HG03097 (cell line): ENCODE measurements at regions not wholly inside any gene's neighbourhood (a gene's known extent, or its start where the extent isn't known, plus 50 kb on each side); places are given as distances from the start of the nearest gene placed in this dataset.
"Not testable (repeated sequence)": the region's sequence is repeated elsewhere in the genome, so short reads cannot be mapped to it uniquely, and the experiment has no call there.

Experiments
- ATAC-seq: cut with Tn5 transposase; IDR thresholded peaks from one replicate; pipeline ENCODE4 v1.9.1; 2021; ENCODE audit not compliant: unreplicated experiment, low FRiP score

DNA sequence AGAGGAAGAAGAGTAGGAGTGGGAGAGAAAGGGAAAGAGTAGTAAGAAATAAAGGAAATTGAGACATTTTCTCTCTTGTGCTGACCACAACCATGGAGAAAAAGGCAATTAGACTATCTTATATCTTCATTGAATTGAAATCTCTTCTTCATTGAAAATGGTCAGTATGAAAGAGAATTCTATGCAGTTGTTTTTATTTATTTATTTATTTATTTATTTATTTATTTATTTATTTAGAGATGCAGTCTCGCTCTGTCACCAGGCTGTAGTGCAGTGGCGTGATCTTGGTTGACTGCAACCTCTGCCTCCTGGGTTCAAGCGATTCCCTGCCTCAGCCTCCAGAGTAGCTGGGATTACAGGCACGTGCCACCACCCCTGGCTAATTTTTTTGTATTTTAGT is 447.1 kb downstream of the PTPRC start:
- ATAC-seq, result no peak

DNA sequence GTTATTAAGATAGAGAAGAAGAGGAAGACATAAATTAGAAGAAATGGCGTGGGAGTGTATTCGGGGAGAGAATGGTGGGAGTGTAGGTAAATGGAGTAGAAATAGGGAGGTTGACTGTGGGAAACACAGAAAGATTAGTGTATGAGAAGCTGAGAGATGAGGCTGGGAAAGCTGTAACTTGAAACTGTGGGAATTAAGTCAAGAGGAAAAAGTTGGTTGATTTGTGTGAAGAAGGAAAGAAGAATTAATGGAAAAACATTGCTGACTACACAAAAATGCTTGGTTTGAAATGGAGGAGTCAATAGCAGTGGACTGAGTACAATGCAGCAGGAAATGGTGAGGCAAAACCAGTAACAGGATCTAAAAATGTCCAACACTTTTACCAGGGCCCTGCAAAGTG is 448.3 kb downstream of the PTPRC start:
- ATAC-seq, result no peak

DNA sequence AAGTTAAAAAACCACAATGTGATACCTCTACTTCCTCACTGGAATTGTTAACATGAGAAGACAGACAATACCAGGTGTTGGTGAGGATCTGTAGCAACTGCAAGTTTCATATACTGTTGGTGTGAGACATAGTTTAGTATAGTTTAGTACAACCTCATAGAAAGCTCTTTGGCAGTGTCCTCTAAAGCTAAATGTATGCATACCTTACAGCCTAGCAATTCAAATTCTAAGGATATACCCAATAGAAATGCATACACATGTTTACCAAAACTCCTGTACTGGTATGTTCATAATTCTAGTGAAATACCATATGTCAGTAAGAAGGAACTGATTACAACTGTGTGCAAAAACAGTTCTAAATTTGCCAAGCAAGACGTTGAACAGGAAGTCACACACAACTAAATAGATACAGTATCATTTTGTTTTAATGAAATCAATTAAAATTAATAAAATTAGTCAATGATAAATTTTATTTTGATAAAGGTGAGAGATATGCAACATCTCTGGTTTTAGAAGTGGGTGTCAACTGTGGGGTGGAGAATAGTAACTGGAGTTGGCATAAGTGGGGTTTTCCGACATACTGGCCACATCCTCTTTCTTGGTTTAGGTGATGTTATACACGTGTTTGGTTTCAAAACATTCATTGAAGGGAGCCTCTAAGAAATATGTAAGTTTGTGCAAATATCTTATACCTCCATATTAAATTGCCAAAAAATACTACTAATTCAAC is 450.7 kb downstream of the PTPRC start:
- ATAC-seq, result peak; percentile 91

DNA sequence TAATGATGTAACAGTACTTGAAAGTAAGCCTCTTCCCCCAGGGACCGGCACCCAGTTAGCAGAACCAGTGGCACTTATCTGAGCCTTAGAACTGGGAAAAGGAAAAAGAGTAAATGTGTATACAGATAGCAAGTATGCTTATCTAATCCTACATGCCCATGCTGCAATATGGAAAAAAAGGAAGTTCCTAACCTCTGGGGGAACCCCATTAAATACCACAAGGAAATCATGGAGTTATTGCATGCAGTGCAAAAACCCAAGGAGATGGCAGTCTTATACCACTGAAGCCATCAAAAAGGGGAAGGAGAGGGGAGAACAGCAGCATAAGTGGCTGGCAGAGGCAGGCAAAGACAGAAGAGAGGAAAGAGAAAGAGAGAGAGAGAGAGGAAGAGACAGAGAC is 456.8 kb downstream of the PTPRC start:
- ATAC-seq, result not testable (repeated sequence)

- no peak for ATAC-seq
Observed at GRCh38 chr1:199096591-199096990, 457.8 kb downstream of the PTPRC start.

DNA sequence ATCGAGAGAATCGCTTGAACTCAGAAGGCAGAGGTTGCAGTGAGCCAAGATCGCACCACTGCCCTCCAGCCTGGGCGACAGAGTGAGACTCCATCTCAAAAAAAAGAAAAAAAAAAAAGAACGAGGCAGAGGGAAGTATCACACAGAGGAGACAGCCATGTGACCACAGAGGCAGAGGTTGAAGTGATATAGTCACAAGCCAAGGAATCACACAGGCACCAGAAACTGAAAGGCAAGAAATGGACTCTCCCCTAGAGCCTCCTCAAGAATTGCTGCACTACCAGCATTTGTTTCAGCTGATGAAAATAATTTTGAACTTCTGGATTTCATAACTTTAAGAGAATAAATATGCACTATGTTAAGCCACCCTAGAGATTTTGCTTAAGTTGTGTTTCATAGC is 459.6 kb downstream of the PTPRC start:
- ATAC-seq, result peak; percentile 66

GRCh38 chr1:199101139-199101538 is 462.3 kb downstream of the PTPRC start:
- ATAC-seq, result no peak

DNA sequence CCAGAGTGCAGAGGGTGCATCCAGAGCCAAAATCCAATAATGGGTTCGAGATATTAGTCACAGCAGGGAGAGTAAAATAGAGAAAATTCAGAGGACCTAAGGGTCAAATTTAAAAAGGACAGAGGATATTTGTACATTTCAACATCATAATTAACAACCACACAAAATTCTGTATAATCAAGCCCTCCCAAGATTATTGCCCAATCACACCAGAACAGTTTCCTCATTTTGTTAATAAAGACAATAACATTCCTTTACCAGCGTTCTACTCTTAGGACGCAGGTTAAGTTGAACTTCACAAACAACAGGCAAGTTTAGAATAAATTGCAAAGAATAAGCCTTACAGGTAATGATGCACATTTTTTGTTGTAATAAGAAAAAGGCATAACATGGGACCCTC is 462.8 kb downstream of the PTPRC start:
- ATAC-seq, result no peak

GRCh38 chr1:199102239-199102638 is 463.4 kb downstream of the PTPRC start:
- ATAC-seq, result peak; percentile 51

- ATAC-seq, result no peak
Observed at GRCh38 chr1:199109160-199109559, 470.3 kb downstream of the PTPRC start.

- no peak for ATAC-seq
Observed at GRCh38 chr1:199112365-199112764, 473.5 kb downstream of the PTPRC start.

DNA sequence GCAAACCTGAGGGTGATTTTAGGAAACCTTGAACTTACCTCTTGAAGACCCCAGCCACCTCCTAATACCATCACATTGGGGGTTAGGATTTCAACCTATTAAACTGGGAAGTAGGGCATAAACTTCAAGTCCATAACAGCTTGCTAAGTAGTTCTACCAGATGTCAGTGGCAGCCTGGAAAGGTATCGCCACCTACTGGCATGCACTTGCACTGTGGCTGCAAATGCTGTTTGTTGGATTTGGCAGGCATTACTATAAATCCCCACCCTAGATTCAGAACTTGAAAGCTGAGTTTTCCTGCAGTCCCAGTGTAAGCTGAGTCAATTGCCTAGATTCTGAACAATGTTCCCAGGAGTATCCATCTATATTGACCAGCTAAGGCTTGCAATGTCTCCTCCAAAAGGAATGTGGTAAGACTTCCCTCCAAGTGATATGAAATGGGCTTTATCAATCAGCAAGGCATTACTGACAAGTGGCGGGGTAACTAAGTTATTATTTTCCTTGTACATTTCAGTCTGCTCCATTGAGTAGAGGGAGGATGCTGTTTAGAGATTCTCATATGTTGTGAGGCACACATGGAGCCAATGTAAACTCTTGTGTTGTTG is 474.5 kb downstream of the PTPRC start:
- ATAC-seq, result no peak

- ATAC-seq, result no peak
Observed at GRCh38 chr1:199116488-199116887, 477.6 kb downstream of the PTPRC start.

- ATAC-seq, result no peak
Observed at GRCh38 chr1:199121047-199121446, 482.2 kb downstream of the PTPRC start.

GRCh38 chr1:199122085-199122484 is 483.2 kb downstream of the PTPRC start:
- ATAC-seq, result no peak

DNA sequence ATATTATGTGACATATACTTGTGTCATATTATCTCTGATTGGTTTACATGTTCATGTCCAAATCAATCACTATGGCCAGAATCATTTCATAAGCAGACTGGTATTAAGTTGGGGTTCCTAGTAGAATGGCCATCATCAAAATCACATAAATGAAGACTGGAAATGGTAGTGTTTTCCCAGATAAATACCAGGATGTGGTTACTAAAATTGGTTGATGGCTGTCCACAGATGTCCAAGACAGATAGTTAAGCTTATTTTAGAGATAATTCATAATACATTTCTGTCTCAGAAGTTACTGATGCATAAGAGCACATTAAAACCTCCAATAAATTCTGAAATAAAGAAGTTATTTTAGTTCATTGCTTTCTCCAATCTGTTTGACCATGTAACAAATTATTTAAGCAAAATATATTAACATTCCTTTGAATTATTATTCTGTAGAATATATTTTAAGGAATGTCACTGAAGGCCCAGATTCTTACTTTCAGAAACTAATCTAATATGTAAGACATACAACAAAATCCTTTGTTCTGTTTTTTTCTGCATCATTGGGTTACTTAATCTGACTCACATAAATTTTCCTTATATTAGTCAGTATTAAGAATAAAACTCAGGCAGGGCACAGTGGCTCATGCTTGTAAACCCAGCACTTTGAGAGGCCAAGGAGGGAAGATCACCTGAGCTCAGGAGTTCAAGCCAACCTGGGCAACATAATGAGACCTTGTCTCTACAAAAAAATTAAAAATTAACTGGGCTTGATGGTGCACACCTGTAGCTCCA is 483.9 kb downstream of the PTPRC start:
- no peak for ATAC-seq

DNA sequence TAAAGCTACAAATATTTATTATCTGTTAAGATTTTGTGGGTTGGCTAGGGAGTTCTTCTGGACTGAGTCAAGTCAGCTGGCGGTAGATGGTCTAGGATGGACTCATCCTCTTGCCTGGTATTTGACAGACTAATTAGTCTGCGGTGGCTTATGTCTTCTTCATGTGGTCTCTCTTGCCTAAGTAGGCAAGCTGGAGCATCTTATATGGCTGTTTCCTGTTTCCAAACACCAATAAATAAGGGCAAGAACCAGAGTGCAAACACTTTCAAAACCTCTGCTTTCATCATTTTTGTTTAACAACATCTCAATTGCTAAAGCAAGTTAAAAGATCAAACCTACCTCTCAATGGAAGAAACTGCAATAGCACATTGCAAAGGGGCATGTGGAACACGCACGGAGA is 484.8 kb downstream of the PTPRC start:
- ATAC-seq, result no peak

- no peak for ATAC-seq
Observed at GRCh38 chr1:199124351-199124750, 485.5 kb downstream of the PTPRC start.

- no peak for ATAC-seq
Observed at GRCh38 chr1:199129247-199129646, 490.4 kb downstream of the PTPRC start.

GRCh38 chr1:199132006-199132405 is 493.2 kb downstream of the PTPRC start:
- no peak for ATAC-seq

- no peak for ATAC-seq
Observed at GRCh38 chr1:199135901-199136300, 497.1 kb downstream of the PTPRC start.

- ATAC-seq, result no peak
Observed at GRCh38 chr1:199138061-199138460, 499.2 kb downstream of the PTPRC start.
